ENCODE measurements at regions not wholly inside any gene's neighbourhood (a gene's known extent, or its start where the extent isn't known, plus 50 kb on each side); places are given as distances from the start of the nearest gene placed in this dataset.

- Histone ChIP-seq H3K4me1 (ENCODE audit: control insufficient read depth, extremely low read depth, insufficient read depth, low read length) (no peaks in the 10 kb centered on the region), H3K36me3 (ENCODE audit: control insufficient read depth in 2 of 2, extremely low read depth in 1 of 2, insufficient read depth in 2 of 2, low read length in 2 of 2) (no peaks in the 10 kb centered on the region), H2AFZ (ENCODE audit: control insufficient read depth, low read length) (no peak overlapping the region), H3K79me2 (ENCODE audit: control insufficient read depth, insufficient read depth, low read length) (no peaks in the 10 kb centered on the region), H3K9me1 (ENCODE audit: control insufficient read depth, extremely low read depth, insufficient read depth, low read length) (no peaks in the 10 kb centered on the region), H3K4me2 (ENCODE audit: control insufficient read depth, extremely low read depth, insufficient read depth, low read depth, low read length) (no peak overlapping the region), H3K9ac (ENCODE audit: control insufficient read depth, extremely low read depth, insufficient read depth, low read length) (no peak overlapping the region), H3K9me3 (ENCODE audit: control insufficient read depth, low read depth, low read length) (no peaks in the 10 kb centered on the region), H3K4me3 (ENCODE audit: control insufficient read depth in 2 of 3, extremely low read depth in 1 of 3, insufficient read depth in 2 of 3, low read depth in 1 of 3, low read length in 3 of 3) (no peak overlapping the region), H3K27me3 (ENCODE audit: control insufficient read depth, extremely low read depth, insufficient read depth, low read length) (no peaks in the 10 kb centered on the region), H4K20me1 (ENCODE audit: control insufficient read depth, extremely low read depth, insufficient read depth, low read length) (no peaks in the 10 kb centered on the region), H3K27ac (ENCODE audit: control insufficient read depth, insufficient read depth, low read length) (no peak overlapping the region)
- no peak for FAIRE-seq
- DNase-seq (ENCODE audit: low read depth, low spot score): no peak
- dilution Hi-C loops (cut with MboI; ENCODE audit: extremely low pct_ligation_motif_present, low sequenced_read_pairs): no loop called here
- TF ChIP-seq EZH2 (IDR thresholded peaks at IDR 0.05; ENCODE audit: low read length): no peak
- TF ChIP-seq, protein P1, sequence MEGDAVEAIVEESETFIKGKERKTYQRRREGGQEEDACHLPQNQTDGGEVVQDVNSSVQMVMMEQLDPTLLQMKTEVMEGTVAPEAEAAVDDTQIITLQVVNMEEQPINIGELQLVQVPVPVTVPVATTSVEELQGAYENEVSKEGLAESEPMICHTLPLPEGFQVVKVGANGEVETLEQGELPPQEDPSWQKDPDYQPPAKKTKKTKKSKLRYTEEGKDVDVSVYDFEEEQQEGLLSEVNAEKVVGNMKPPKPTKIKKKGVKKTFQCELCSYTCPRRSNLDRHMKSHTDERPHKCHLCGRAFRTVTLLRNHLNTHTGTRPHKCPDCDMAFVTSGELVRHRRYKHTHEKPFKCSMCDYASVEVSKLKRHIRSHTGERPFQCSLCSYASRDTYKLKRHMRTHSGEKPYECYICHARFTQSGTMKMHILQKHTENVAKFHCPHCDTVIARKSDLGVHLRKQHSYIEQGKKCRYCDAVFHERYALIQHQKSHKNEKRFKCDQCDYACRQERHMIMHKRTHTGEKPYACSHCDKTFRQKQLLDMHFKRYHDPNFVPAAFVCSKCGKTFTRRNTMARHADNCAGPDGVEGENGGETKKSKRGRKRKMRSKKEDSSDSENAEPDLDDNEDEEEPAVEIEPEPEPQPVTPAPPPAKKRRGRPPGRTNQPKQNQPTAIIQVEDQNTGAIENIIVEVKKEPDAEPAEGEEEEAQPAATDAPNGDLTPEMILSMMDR (optimal IDR thresholded peaks at IDR 0.05 in 1 of 3, IDR thresholded peaks at IDR 0.05 in 1 of 3, conservative IDR thresholded peaks at IDR 0.05 in 1 of 3; ENCODE audit: extremely low read depth in 1 of 3, insufficient read depth in 2 of 3, low read length in 3 of 3): no peak
Measured at GRCh38 chr9:7273575-7273974, 515.8 kb downstream of the KDM4C start.

- Histone ChIP-seq H3K36me3 (ENCODE audit: control insufficient read depth in 2 of 2, extremely low read depth in 1 of 2, insufficient read depth in 2 of 2, low read length in 2 of 2) (no peaks in the 10 kb centered on the region), H2AFZ (ENCODE audit: control insufficient read depth, low read length) (no peak overlapping the region), H3K9me3 (ENCODE audit: control insufficient read depth, low read depth, low read length) (no peaks in the 10 kb centered on the region), H3K27me3 (ENCODE audit: control insufficient read depth, extremely low read depth, insufficient read depth, low read length) (no peaks in the 10 kb centered on the region), H3K4me1 (ENCODE audit: control insufficient read depth, extremely low read depth, insufficient read depth, low read length) (no peaks in the 10 kb centered on the region), H3K9me1 (ENCODE audit: control insufficient read depth, extremely low read depth, insufficient read depth, low read length) (no peaks in the 10 kb centered on the region), H3K9ac (ENCODE audit: control insufficient read depth, extremely low read depth, insufficient read depth, low read length) (no peak overlapping the region), H3K4me2 (ENCODE audit: control insufficient read depth, extremely low read depth, insufficient read depth, low read depth, low read length) (no peak overlapping the region), H3K27ac (ENCODE audit: control insufficient read depth, insufficient read depth, low read length) (no peak overlapping the region), H4K20me1 (ENCODE audit: control insufficient read depth, extremely low read depth, insufficient read depth, low read length) (no peaks in the 10 kb centered on the region), H3K4me3 (ENCODE audit: control insufficient read depth in 2 of 3, extremely low read depth in 1 of 3, insufficient read depth in 2 of 3, low read depth in 1 of 3, low read length in 3 of 3) (no peak overlapping the region), H3K79me2 (ENCODE audit: control insufficient read depth, insufficient read depth, low read length) (no peaks in the 10 kb centered on the region)
- no peak for FAIRE-seq
- no peak for TF ChIP-seq EZH2 (IDR thresholded peaks at IDR 0.05; ENCODE audit: low read length)
- TF ChIP-seq, protein P1 (optimal IDR thresholded peaks at IDR 0.05 in 1 of 3, IDR thresholded peaks at IDR 0.05 in 1 of 3, conservative IDR thresholded peaks at IDR 0.05 in 1 of 3; ENCODE audit: extremely low read depth in 1 of 3, insufficient read depth in 2 of 3, low read length in 3 of 3): no peak
- dilution Hi-C loops (cut with MboI; ENCODE audit: extremely low pct_ligation_motif_present, low sequenced_read_pairs): no loop called here
- no peak for DNase-seq (ENCODE audit: low read depth, low spot score)
Measured at GRCh38 chr9:7266911-7267595, 509.3 kb downstream of the KDM4C start.

Data from keratinocyte (primary cell).